GM12873 (cell line): ENCODE measurements at regions not wholly inside any gene's neighbourhood (a gene's known extent, or its start where the extent isn't known, plus 50 kb on each side); places are given as distances from the start of the nearest gene placed in this dataset.

Experiments used
- CTCF ChIP-seq: IDR thresholded peaks from 2 replicates; pipeline ENCODE4 v1.5.1; 2012; ENCODE audit warnings: low read depth, mild to moderate bottlenecking, moderate library complexity, low read length, control low read depth; ENCODE audit not compliant: insufficient read depth; ENCODE audit errors: missing control alignments

- TF ChIP-seq CTCF = no peak
These were observed 75.7 kb upstream of the KCTD7 start for GRCh38 chr7:66553001-66553400.

GRCh38 chr7:66556177-66556548 lies 72.5 kb upstream of the KCTD7 start:
- TF ChIP-seq CTCF = no peak

DNA sequence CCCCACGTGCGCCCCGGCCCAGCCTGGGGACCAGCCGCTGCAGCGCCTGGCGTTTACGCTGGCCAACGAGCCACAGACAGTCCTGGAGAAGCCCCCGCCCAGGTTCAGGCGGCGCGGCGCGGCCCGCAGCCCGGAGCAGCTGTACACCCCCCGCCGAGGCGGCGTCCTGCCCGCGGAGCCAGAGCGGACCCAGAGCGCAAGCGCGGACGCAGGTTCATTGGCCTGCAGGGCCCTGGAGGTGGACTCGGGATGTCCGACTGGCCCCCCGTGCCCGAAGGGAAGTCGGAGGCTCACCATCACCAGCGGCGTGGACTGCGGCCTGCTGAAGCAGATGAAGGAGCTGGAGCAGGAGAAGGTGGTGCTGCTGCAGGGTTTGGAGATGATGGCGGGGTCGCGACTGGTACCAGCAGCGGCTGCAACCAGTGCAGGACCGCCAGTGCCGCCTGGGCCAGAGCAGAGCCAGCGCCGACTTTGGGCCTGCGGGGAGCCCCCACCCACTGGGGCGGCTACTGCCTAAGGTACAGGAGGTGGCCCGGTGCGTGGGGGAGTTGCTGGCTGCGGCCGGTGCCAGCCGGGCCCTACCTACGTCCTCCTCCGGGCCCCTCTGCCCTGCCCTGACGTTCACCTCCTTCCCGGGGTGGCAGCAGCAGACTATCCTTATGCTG lies 72.0 kb upstream of the KCTD7 start:
- no peak for TF ChIP-seq CTCF

GRCh38 chr7:66557214-66558200 lies 71.2 kb upstream of the KCTD7 start:
- TF ChIP-seq CTCF = peak; percentile 95

- no peak for TF ChIP-seq CTCF
These were observed 70.5 kb upstream of the KCTD7 start for GRCh38 chr7:66558201-66558641.

DNA sequence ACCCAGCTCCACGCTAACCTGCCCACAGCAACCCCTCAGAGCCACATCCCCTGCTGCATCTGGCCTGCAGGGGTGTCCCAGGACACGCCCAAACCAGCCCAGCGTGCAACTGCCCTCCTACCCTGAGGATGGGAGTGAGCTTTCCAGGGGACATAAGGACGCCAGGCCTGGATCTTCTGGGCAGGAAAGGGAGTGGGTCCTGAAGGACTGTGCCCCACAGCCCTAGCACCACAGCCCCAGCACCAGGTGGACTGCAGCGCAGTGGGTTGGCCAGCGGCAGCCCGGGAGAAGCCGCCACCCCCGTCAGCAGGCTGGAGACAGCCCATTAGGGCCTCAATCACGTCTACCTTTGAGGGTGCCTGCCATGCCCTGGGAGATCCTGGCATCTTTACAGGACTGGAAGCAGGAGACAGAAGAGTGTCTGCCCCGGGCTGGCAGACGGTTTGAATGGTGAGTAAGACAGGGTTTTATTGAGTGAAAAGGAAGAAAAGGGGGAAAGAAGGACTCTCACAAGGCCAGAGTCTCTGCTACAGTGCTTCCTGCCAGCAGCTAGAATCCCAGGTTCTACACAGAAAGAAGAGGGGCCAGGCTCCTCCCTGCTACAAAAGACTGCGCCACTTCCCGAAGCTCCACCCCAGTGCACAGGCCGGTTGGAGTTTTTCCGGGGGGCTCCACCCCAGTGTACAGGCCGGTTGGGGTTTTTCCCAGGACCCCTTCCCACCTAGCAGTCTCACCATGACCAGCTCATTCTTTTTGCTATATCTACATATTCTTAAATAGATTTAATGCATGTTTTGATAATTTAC lies 69.8 kb upstream of the KCTD7 start:
- TF ChIP-seq CTCF = no peak
